Liver (tissue), 8 donors: ENCODE measurements at regions not wholly inside any gene's neighbourhood (a gene's known extent, or its start where the extent isn't known, plus 50 kb on each side); places are given as distances from the start of the nearest gene placed in this dataset.
"Not testable (repeated sequence)": the region's sequence is repeated elsewhere in the genome, so short reads cannot be mapped to it uniquely, and the experiment has no call there.

Experiments
- DNase-seq: peaks from one replicate; pipeline ENCODE4 v3.0.0-alpha.2; 2017; ENCODE audit warnings: low spot score
- H3K27ac ChIP-seq, 2 donors: one replicate each; pipeline ENCODE4 v1.7.0; 2013; ENCODE audit warnings: inconsistent platforms in 2 of 2, low read length in 2 of 2, control low read depth in 1 of 2, low read depth in 1 of 2, mild to moderate bottlenecking in 1 of 2
- H3K27me3 ChIP-seq, 4 donors: one replicate each; pipeline versions ENCODE4 v1.6.1 to v1.7.0; 2013; ENCODE audit warnings: low read length in 3 of 4, inconsistent platforms in 1 of 4, mild to moderate bottlenecking in 1 of 4, moderate library complexity in 1 of 4; ENCODE audit not compliant: control insufficient read depth in 4 of 4, insufficient read depth in 4 of 4
- H3K36me3 ChIP-seq, 4 donors: one replicate each; pipeline versions ENCODE4 v1.6.1 to v1.7.0; 2013; ENCODE audit warnings: low read length in 3 of 4, mild to moderate bottlenecking in 3 of 4, low read depth in 1 of 4, moderate library complexity in 1 of 4; ENCODE audit not compliant: control insufficient read depth in 4 of 4, insufficient read depth in 3 of 4
- H3K4me1 ChIP-seq, 4 donors: one replicate each; pipeline versions ENCODE4 v1.6.1 to v1.7.0; 2013; ENCODE audit warnings: low read length in 3 of 4, mild to moderate bottlenecking in 3 of 4, moderate library complexity in 1 of 4; ENCODE audit not compliant: control insufficient read depth in 4 of 4, insufficient read depth in 4 of 4
- H3K4me3 ChIP-seq, 3 donors: one replicate each; pipeline versions ENCODE4 v1.6.1 to v1.7.0; 2013; ENCODE audit warnings: low read length in 3 of 3, control low read depth in 1 of 3, low read depth in 1 of 3, mild to moderate bottlenecking in 1 of 3
- H3K9ac ChIP-seq, 2 donors: one replicate each; pipeline ENCODE4 v1.7.0; 2013; ENCODE audit warnings: low read length in 2 of 2, mild to moderate bottlenecking in 2 of 2, moderate library complexity in 2 of 2, control low read depth in 1 of 2, low read depth in 1 of 2
- H3K9me3 ChIP-seq, 4 donors: one replicate each; pipeline versions ENCODE4 v1.6.1 to v1.7.0; 2013; ENCODE audit warnings: low read length in 3 of 4; ENCODE audit not compliant: control insufficient read depth in 4 of 4
- ATF3 ChIP-seq: IDR thresholded peaks from 2 replicates; pipeline ENCODE4 v1.6.1; 2016; ENCODE audit warnings: antibody characterized with exemption
- CTCF ChIP-seq: fragments of 150-350 bp; IDR thresholded peaks from 2 replicates; pipeline ENCODE4 v1.5.1; 2017; ENCODE audit warnings: improper control_type of control experiment, low read depth, low read length; ENCODE audit not compliant: missing input control
- EGR1 ChIP-seq, 2 donors: IDR thresholded peaks; 2 replicates each; pipeline ENCODE4 v1.6.1; 2016 to 2018; ENCODE audit warnings: antibody characterized with exemption in 2 of 2, low read depth in 2 of 2
- FOXA1 ChIP-seq: IDR thresholded peaks from 2 replicates; pipeline ENCODE4 v1.6.1; 2016; ENCODE audit warnings: antibody characterized with exemption
- FOXA2 ChIP-seq: IDR thresholded peaks from 2 replicates; pipeline ENCODE4 v1.6.1; 2016; ENCODE audit warnings: antibody characterized with exemption
- GABPA ChIP-seq, 2 donors: IDR thresholded peaks in 1 of 2; conservative IDR thresholded peaks in 1 of 2; 2 replicates each; pipeline ENCODE4 v1.6.1; 2016; ENCODE audit warnings: antibody characterized with exemption in 2 of 2, mild to moderate bottlenecking in 1 of 2, moderate library complexity in 1 of 2
- HNF4A ChIP-seq, 2 donors: conservative IDR thresholded peaks; 2 replicates each; pipeline ENCODE4 v1.6.1; 2016; ENCODE audit warnings: antibody characterized with exemption in 2 of 2, mild to moderate bottlenecking in 2 of 2
- HNF4G ChIP-seq: IDR thresholded peaks from 2 replicates; pipeline ENCODE4 v1.6.1; 2016; ENCODE audit warnings: antibody characterized with exemption
- JUND ChIP-seq, 2 donors: IDR thresholded peaks; 2 replicates each; pipeline ENCODE4 v1.6.1; 2016; ENCODE audit warnings: antibody characterized with exemption in 2 of 2
- MAX ChIP-seq: IDR thresholded peaks from 2 replicates; pipeline ENCODE4 v1.6.1; 2016; ENCODE audit warnings: antibody characterized with exemption
- NR2F2 ChIP-seq: IDR thresholded peaks from 2 replicates; pipeline ENCODE4 v1.6.1; 2016; ENCODE audit warnings: antibody characterized with exemption
- RAD21 ChIP-seq, 2 donors: IDR thresholded peaks; 2 replicates each; pipeline ENCODE4 v1.6.1; 2016; ENCODE audit warnings: antibody characterized with exemption in 2 of 2, mild to moderate bottlenecking in 2 of 2
- REST ChIP-seq: IDR thresholded peaks from 2 replicates; pipeline ENCODE4 v1.6.1; 2016; ENCODE audit warnings: antibody characterized with exemption, mild to moderate bottlenecking
- RXRA ChIP-seq, 2 donors: IDR thresholded peaks; 2 replicates each; pipeline ENCODE4 v1.6.1; 2017 to 2018; ENCODE audit warnings: antibody characterized with exemption in 2 of 2, mild to moderate bottlenecking in 1 of 2
- SP1 ChIP-seq: IDR thresholded peaks from 2 replicates; pipeline ENCODE4 v1.6.1; 2018; ENCODE audit warnings: antibody characterized with exemption, mild to moderate bottlenecking
- TAF1 ChIP-seq: conservative IDR thresholded peaks from 2 replicates; pipeline ENCODE4 v1.6.1; 2016; ENCODE audit warnings: antibody characterized with exemption, mild to moderate bottlenecking
- YY1 ChIP-seq: IDR thresholded peaks from 2 replicates; pipeline ENCODE4 v1.6.1; 2016; ENCODE audit warnings: antibody characterized with exemption, mild to moderate bottlenecking
- ZBTB33 ChIP-seq: IDR thresholded peaks from 2 replicates; pipeline ENCODE4 v1.6.1; 2016; ENCODE audit warnings: antibody characterized with exemption
- WGBS: extraction: QIAGEN DNeasy Blood & Tissue Kit; methylation state at CpG from one replicate; pipeline ENCODE4 v1.1.7; 2013; 5-methylcytosine and 5-hydroxymethylcytosine counted together
- donor health status: healthy.
- donor health status: healthy.
- donor health status: healthy.
- donor health status: healthy.
- donor health status: healthy.

- H3K36me3 ChIP-seq, result no peaks in the 10 kb centered on the region
- no peak overlapping the region for H3K4me3 ChIP-seq
- no peak overlapping the region for H3K9ac ChIP-seq
- H3K4me1 ChIP-seq, result peaks cover 8 to 14% (median 9%) of the 10 kb centered on the region in 4 donors
- WGBS, result 23% methylated on average over 9 of the region's 9 CpGs
- TF ChIP-seq RXRA (IDR thresholded peaks at IDR 0.05) (peak; percentile 97), CTCF (no peak), EGR1 (IDR thresholded peaks at IDR 0.05; ENCODE audit: low read depth in 2 of 2) (peak; percentile 34 to 93), JUND (IDR thresholded peaks at IDR 0.05) (peak; percentile 68 to 84), SP1 (peak; percentile 98), RAD21 (IDR thresholded peaks at IDR 0.05) (peak; percentile 41 to 51), HNF4A (conservative IDR thresholded peaks at IDR 0.05) (peak; percentile 83 to 88), NR2F2 (peak; percentile 99), REST (no peak), HNF4G (peak; percentile 47), YY1 (peak; percentile 57), MAX (peak; percentile 96), FOXA2 (peak; percentile 10), GABPA (IDR thresholded peaks at IDR 0.05 in 1 of 2, conservative IDR thresholded peaks at IDR 0.05 in 1 of 2) (no peak), FOXA1 (no peak), ZBTB33 (peak; percentile 38), TAF1 (no peak), ATF3 (peak; percentile 83)
- no peaks in the 10 kb centered on the region for H3K9me3 ChIP-seq
- DNase-seq, result peak; percentile 65
- H3K27me3 ChIP-seq, result no peaks in the 10 kb centered on the region
- peak overlapping the region; percentile 51 to 83 for H3K27ac ChIP-seq
These were observed 177.6 kb upstream of the PHACTR1 start for GRCh38 chr6:12538881-12539357.

- not testable (repeated sequence) for H3K9ac ChIP-seq, H3K27ac ChIP-seq, H3K27me3 ChIP-seq, H3K36me3 ChIP-seq, H3K9me3 ChIP-seq, DNase-seq, H3K4me3 ChIP-seq
- 96% methylated on average over 4 of the region's 4 CpGs for WGBS
- H3K4me1 ChIP-seq, result peaks cover 8 to 14% (median 9%) of the 10 kb centered on the region in 4 donors
These were observed 174.1 kb upstream of the PHACTR1 start for GRCh38 chr6:12542319-12543115.
